ENCODE measurements at regions not wholly inside any gene's neighbourhood (a gene's known extent, or its start where the extent isn't known, plus 50 kb on each side); places are given as distances from the start of the nearest gene placed in this dataset.
A peak's percentile ranks its signal among the peaks of the same experiment; 100 is the strongest.

DNA sequence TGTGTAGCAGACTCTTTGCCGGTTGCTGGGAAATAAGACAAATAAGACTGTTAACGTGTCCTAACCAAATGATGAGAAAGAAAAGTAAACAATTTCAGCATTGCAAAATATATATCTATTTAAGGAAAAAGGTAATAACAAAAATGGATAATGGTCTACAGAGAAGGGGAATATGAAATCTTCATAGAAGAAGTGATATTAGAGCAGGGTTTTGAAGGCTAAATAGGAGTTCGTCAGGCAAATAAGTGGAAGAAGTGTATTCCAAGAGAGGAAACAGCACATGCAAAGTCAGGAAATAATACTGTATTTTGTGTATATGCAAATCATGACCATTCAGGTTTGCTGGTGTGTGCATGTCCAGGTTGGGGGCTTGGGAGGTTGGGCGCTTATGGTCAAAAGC lies 55.3 kb upstream of the OSBPL3 start:
- H3K4me1 Mint-ChIP-seq, result peaks cover 0 to 23% (median 14%) of the 10 kb centered on the region in 4 donors
- H3K27ac Mint-ChIP-seq, result no peak overlapping the region
- H3K9me3 Mint-ChIP-seq, result peaks cover 0 to 9% (median 3%) of the 10 kb centered on the region in 7 donors
- no peak overlapping the region for H3K4me3 Mint-ChIP-seq
- Histone ChIP-seq H3K27me3 (ENCODE audit: control insufficient read depth, insufficient read depth, low read length) (peaks cover 1% of the 10 kb centered on the region), H3K9me3 (ENCODE audit: control insufficient read depth in 2 of 2, low read length in 2 of 2) (no peaks in the 10 kb centered on the region), H3K4me1 (ENCODE audit: control insufficient read depth, insufficient read depth, low read length, poor library complexity, severe bottlenecking) (peaks cover 10% of the 10 kb centered on the region), H3K36me3 (ENCODE audit: control insufficient read depth, insufficient read depth, low read length) (no peaks in the 10 kb centered on the region), H3K27ac (ENCODE audit: insufficient read depth, low read length, poor library complexity, severe bottlenecking) (no peak overlapping the region), H3K4me3 (ENCODE audit: low read depth, low read length) (no peak overlapping the region)
- peaks cover 4% of the 10 kb centered on the region for H3K27me3 Mint-ChIP-seq
- DNase-seq (no peak), ATAC-seq (ENCODE audit: low read depth in 2 of 2) (no peak)
- H3K36me3 Mint-ChIP-seq, result no peaks in the 10 kb centered on the region

- Mint-ChIP-seq H3K4me1 (peaks cover 0 to 33% (median 21%) of the 10 kb centered on the region in 4 donors), H3K27me3 (no peaks in the 10 kb centered on the region), H3K4me3 (no peak overlapping the region), H3K9me3 (peaks cover 0 to 8% (median 2%) of the 10 kb centered on the region in 7 donors), H3K27ac (no peak overlapping the region), H3K36me3 (peaks cover 4% of the 10 kb centered on the region)
- H3K4me3 ChIP-seq (ENCODE audit: low read depth, low read length), result no peak overlapping the region
- no peak for ATAC-seq (ENCODE audit: low read depth in 2 of 2)
- H3K9me3 ChIP-seq (ENCODE audit: control insufficient read depth in 2 of 2, low read length in 2 of 2), result no peaks in the 10 kb centered on the region
- H3K36me3 ChIP-seq (ENCODE audit: control insufficient read depth, insufficient read depth, low read length), result no peaks in the 10 kb centered on the region
- no peak overlapping the region for H3K27ac ChIP-seq (ENCODE audit: insufficient read depth, low read length, poor library complexity, severe bottlenecking)
- no peak for DNase-seq
- no peaks in the 10 kb centered on the region for H3K27me3 ChIP-seq (ENCODE audit: control insufficient read depth, insufficient read depth, low read length)
- H3K4me1 ChIP-seq (ENCODE audit: control insufficient read depth, insufficient read depth, low read length, poor library complexity, severe bottlenecking), result peaks cover 15% of the 10 kb centered on the region
Measured at GRCh38 chr7:25034136-25034535, 54.2 kb upstream of the OSBPL3 start.

DNA sequence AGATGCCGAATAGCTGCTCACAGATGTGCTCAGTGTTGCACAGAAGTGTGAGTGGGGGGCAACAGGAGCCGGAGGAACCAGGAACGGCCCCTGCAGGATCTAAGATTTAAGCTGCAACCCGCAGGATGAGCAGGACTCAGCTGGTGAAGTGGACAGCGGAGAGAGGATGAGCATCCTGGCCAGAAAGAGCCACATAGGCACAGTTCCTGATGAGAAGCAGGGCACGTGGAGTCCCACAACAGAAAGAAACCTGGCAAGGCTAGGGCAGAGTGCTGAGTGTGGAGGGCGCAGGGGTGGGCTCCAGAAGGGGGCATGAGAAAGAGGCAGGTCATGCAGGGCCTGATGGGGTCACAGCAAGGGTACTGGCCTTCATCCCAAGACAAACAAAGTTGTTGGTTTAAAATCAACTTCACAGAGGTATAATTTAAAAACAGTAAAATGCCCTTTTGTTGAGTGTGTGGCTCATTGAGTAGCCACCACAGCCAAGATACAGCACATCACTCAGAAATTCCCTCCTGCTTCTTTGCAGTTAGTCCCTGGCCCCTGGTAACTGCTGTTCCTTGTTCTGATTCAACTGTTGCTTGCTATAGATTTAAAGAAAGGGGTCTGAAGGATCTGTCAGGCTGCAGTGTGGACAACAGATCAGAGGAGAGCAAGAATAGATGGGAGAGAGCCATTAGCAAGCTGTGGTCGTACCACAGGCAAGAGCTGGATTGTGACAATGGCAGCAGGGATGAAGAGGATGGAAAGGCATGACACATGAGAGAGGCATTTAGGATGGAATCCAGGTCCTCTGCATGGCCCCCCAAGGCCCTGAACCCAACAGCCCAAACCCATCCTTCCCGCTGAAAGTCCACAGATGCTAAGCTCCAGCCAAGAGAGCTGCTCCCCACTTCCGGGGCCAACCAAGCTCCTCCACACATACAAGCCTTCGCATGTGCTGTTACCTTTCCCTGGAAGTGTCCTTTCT lies 53.1 kb upstream of the OSBPL3 start:
- Mint-ChIP-seq H3K27me3 (no peaks in the 10 kb centered on the region), H3K4me3 (no peak overlapping the region), H3K27ac (peak overlapping the region in 1 of 3 donors; percentile 7), H3K4me1 (peaks cover 6 to 44% (median 30%) of the 10 kb centered on the region in 4 donors), H3K9me3 (peaks cover 0 to 8% (median 3%) of the 10 kb centered on the region in 7 donors), H3K36me3 (peaks cover 4% of the 10 kb centered on the region)
- no peaks in the 10 kb centered on the region for H3K36me3 ChIP-seq (ENCODE audit: control insufficient read depth, insufficient read depth, low read length)
- no peaks in the 10 kb centered on the region for H3K9me3 ChIP-seq (ENCODE audit: control insufficient read depth in 2 of 2, low read length in 2 of 2)
- peaks cover 25% of the 10 kb centered on the region for H3K4me1 ChIP-seq (ENCODE audit: control insufficient read depth, insufficient read depth, low read length, poor library complexity, severe bottlenecking)
- no peaks in the 10 kb centered on the region for H3K27me3 ChIP-seq (ENCODE audit: control insufficient read depth, insufficient read depth, low read length)
- H3K4me3 ChIP-seq (ENCODE audit: low read depth, low read length), result no peak overlapping the region
- H3K27ac ChIP-seq (ENCODE audit: insufficient read depth, low read length, poor library complexity, severe bottlenecking), result no peak overlapping the region
- DNase-seq (no peak), ATAC-seq (ENCODE audit: low read depth in 2 of 2) (no peak)

GRCh38 chr7:25031432-25031831 lies 51.5 kb upstream of the OSBPL3 start:
- Mint-ChIP-seq H3K4me1 (peaks cover 6 to 52% (median 32%) of the 10 kb centered on the region in 4 donors), H3K9me3 (peaks cover 0 to 8% (median 3%) of the 10 kb centered on the region in 7 donors), H3K36me3 (peaks cover 4% of the 10 kb centered on the region), H3K4me3 (no peak overlapping the region), H3K27me3 (no peaks in the 10 kb centered on the region), H3K27ac (peak overlapping the region in 2 of 3 donors; percentile 58 to 77)
- Histone ChIP-seq H3K9me3 (ENCODE audit: control insufficient read depth in 2 of 2, low read length in 2 of 2) (no peaks in the 10 kb centered on the region), H3K36me3 (ENCODE audit: control insufficient read depth, insufficient read depth, low read length) (no peaks in the 10 kb centered on the region), H3K4me3 (ENCODE audit: low read depth, low read length) (no peak overlapping the region), H3K27me3 (ENCODE audit: control insufficient read depth, insufficient read depth, low read length) (no peaks in the 10 kb centered on the region), H3K27ac (ENCODE audit: insufficient read depth, low read length, poor library complexity, severe bottlenecking) (no peak overlapping the region), H3K4me1 (ENCODE audit: control insufficient read depth, insufficient read depth, low read length, poor library complexity, severe bottlenecking) (peaks cover 31% of the 10 kb centered on the region)
- DNase-seq, result no peak
- ATAC-seq (ENCODE audit: low read depth in 2 of 2), result no peak

DNA sequence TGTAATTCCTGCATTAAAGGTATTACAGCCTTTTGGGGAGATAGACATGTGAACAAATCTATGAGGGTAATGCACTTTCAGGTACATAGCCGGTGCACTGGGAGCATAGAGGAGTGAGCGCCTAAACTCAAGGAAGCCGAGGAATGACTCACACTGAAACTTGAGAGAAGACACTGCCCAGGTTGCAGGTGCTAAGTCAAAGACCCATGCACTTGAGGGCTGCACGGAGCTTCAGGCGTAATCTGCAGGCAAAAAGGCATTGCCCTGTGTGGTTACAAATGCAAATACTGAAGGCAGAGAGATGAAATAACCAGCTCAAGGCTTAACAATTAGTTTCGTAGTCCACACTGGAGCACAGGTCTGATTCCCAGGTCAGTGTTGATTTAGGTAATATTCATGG lies 51.0 kb upstream of the OSBPL3 start:
- peaks cover 4% of the 10 kb centered on the region for H3K36me3 Mint-ChIP-seq
- peaks cover 31% of the 10 kb centered on the region for H3K4me1 ChIP-seq (ENCODE audit: control insufficient read depth, insufficient read depth, low read length, poor library complexity, severe bottlenecking)
- H3K27me3 ChIP-seq (ENCODE audit: control insufficient read depth, insufficient read depth, low read length), result no peaks in the 10 kb centered on the region
- H3K27ac ChIP-seq (ENCODE audit: insufficient read depth, low read length, poor library complexity, severe bottlenecking), result no peak overlapping the region
- no peaks in the 10 kb centered on the region for H3K27me3 Mint-ChIP-seq
- ATAC-seq (ENCODE audit: low read depth in 2 of 2) (peak; percentile 15 to 23), DNase-seq (peak in 1 of 3 donors; percentile 54)
- peaks cover 0 to 6% (median 2%) of the 10 kb centered on the region in 7 donors for H3K9me3 Mint-ChIP-seq
- peak overlapping the region; percentile 17 to 58 (median 58) for H3K27ac Mint-ChIP-seq
- peaks cover 6 to 52% (median 32%) of the 10 kb centered on the region in 4 donors for H3K4me1 Mint-ChIP-seq
- H3K36me3 ChIP-seq (ENCODE audit: control insufficient read depth, insufficient read depth, low read length), result no peaks in the 10 kb centered on the region
- peak overlapping the region in 1 of 4 donors; percentile 22 for H3K4me3 Mint-ChIP-seq
- H3K4me3 ChIP-seq (ENCODE audit: low read depth, low read length), result no peak overlapping the region
- H3K9me3 ChIP-seq (ENCODE audit: control insufficient read depth in 2 of 2, low read length in 2 of 2), result no peaks in the 10 kb centered on the region

Data from CD4-positive, CD25-positive, alpha-beta regulatory T cell (primary cell).